ENCODE measurements at regions not wholly inside any gene's neighbourhood (a gene's known extent, or its start where the extent isn't known, plus 50 kb on each side); places are given as distances from the start of the nearest gene placed in this dataset.
A peak's percentile ranks its signal among the peaks of the same experiment; 100 is the strongest.

- ATAC-seq = no peak
- TF ChIP-seq TOX (CRISPR knock-in tag; IDR thresholded peaks at IDR 0.05; ENCODE audit: borderline replicate concordance) (no peak), ZNF565 (CRISPR knock-in tag; conservative IDR thresholded peaks at IDR 0.05; ENCODE audit: low read depth) (no peak)
These were observed 64.3 kb downstream of the NIBAN1 start for GRCh38 chr1:184910005-184910404.

DNA sequence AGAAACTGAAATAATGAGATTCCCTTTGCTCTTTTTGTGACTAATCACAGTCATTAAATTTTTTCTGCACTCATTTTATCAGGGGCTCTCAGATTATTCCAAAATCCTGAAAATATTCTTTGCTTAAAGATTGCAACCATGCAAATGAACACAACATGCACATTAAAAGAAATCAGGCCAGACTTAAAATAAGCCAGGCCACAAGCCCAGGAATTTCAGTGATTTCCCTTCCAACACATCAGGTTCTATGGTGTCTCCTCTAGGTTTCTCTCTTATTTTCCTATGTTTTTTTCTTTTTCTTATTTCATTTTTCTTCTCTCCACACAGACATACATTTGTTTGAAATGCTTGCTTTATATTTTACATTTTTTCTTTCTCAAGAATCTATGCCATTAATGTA is 65.3 kb downstream of the NIBAN1 start:
- no peak for TF ChIP-seq TCF4 (CRISPR knock-in tag; IDR thresholded peaks at IDR 0.05; ENCODE audit: borderline replicate concordance)
- no peak for TF ChIP-seq RARB (CRISPR knock-in tag; IDR thresholded peaks at IDR 0.05)
- TF ChIP-seq, protein P1, sequence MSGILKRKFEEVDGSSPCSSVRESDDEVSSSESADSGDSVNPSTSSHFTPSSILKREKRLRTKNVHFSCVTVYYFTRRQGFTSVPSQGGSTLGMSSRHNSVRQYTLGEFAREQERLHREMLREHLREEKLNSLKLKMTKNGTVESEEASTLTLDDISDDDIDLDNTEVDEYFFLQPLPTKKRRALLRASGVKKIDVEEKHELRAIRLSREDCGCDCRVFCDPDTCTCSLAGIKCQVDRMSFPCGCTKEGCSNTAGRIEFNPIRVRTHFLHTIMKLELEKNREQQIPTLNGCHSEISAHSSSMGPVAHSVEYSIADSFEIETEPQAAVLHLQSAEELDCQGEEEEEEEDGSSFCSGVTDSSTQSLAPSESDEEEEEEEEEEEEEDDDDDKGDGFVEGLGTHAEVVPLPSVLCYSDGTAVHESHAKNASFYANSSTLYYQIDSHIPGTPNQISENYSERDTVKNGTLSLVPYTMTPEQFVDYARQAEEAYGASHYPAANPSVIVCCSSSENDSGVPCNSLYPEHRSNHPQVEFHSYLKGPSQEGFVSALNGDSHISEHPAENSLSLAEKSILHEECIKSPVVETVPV (CRISPR knock-in tag; IDR thresholded peaks at IDR 0.05) = no peak
- TF ChIP-seq ZC3H10 (CRISPR knock-in tag; IDR thresholded peaks at IDR 0.05) = no peak
- no peak for TF ChIP-seq POU6F1 (CRISPR knock-in tag; IDR thresholded peaks at IDR 0.05; ENCODE audit: borderline replicate concordance, low read depth)
- no peak for TF ChIP-seq ISL1 (CRISPR knock-in tag; IDR thresholded peaks at IDR 0.05)
- TF ChIP-seq, protein P2, sequence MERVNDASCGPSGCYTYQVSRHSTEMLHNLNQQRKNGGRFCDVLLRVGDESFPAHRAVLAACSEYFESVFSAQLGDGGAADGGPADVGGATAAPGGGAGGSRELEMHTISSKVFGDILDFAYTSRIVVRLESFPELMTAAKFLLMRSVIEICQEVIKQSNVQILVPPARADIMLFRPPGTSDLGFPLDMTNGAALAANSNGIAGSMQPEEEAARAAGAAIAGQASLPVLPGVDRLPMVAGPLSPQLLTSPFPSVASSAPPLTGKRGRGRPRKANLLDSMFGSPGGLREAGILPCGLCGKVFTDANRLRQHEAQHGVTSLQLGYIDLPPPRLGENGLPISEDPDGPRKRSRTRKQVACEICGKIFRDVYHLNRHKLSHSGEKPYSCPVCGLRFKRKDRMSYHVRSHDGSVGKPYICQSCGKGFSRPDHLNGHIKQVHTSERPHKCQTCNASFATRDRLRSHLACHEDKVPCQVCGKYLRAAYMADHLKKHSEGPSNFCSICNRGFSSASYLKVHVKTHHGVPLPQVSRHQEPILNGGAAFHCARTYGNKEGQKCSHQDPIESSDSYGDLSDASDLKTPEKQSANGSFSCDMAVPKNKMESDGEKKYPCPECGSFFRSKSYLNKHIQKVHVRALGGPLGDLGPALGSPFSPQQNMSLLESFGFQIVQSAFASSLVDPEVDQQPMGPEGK (CRISPR knock-in tag; IDR thresholded peaks at IDR 0.05; ENCODE audit: borderline replicate concordance) = no peak
- no peak for TF ChIP-seq ESRRG (CRISPR knock-in tag; IDR thresholded peaks at IDR 0.05)
- TF ChIP-seq, protein P3, sequence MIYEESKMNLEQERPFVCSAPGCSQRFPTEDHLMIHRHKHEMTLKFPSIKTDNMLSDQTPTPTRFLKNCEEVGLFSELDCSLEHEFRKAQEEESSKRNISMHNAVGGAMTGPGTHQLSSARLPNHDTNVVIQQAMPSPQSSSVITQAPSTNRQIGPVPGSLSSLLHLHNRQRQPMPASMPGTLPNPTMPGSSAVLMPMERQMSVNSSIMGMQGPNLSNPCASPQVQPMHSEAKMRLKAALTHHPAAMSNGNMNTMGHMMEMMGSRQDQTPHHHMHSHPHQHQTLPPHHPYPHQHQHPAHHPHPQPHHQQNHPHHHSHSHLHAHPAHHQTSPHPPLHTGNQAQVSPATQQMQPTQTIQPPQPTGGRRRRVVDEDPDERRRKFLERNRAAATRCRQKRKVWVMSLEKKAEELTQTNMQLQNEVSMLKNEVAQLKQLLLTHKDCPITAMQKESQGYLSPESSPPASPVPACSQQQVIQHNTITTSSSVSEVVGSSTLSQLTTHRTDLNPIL (CRISPR knock-in tag; IDR thresholded peaks at IDR 0.05; ENCODE audit: low read depth) = no peak
- TF ChIP-seq ZNF565 (CRISPR knock-in tag; conservative IDR thresholded peaks at IDR 0.05; ENCODE audit: low read depth) = no peak
- TF ChIP-seq GLIS3 (CRISPR knock-in tag; IDR thresholded peaks at IDR 0.05) = no peak
- TF ChIP-seq, protein P4, sequence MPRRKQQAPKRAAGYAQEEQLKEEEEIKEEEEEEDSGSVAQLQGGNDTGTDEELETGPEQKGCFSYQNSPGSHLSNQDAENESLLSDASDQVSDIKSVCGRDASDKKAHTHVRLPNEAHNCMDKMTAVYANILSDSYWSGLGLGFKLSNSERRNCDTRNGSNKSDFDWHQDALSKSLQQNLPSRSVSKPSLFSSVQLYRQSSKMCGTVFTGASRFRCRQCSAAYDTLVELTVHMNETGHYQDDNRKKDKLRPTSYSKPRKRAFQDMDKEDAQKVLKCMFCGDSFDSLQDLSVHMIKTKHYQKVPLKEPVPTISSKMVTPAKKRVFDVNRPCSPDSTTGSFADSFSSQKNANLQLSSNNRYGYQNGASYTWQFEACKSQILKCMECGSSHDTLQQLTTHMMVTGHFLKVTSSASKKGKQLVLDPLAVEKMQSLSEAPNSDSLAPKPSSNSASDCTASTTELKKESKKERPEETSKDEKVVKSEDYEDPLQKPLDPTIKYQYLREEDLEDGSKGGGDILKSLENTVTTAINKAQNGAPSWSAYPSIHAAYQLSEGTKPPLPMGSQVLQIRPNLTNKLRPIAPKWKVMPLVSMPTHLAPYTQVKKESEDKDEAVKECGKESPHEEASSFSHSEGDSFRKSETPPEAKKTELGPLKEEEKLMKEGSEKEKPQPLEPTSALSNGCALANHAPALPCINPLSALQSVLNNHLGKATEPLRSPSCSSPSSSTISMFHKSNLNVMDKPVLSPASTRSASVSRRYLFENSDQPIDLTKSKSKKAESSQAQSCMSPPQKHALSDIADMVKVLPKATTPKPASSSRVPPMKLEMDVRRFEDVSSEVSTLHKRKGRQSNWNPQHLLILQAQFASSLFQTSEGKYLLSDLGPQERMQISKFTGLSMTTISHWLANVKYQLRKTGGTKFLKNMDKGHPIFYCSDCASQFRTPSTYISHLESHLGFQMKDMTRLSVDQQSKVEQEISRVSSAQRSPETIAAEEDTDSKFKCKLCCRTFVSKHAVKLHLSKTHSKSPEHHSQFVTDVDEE (CRISPR knock-in tag; IDR thresholded peaks at IDR 0.05) = no peak
- TF ChIP-seq SNAI2 (CRISPR knock-in tag; IDR thresholded peaks at IDR 0.05) = no peak
- TF ChIP-seq BACH2 (CRISPR knock-in tag; IDR thresholded peaks at IDR 0.05; ENCODE audit: borderline replicate concordance) = no peak
- TF ChIP-seq OSR1 (CRISPR knock-in tag; IDR thresholded peaks at IDR 0.05) = no peak
- ATAC-seq = peak; percentile 58

GRCh38 chr1:184908506-184908905 is 65.8 kb downstream of the NIBAN1 start:
- no peak for ATAC-seq

More at GRCh38 chr1:184908506-184908905, 65.8 kb downstream of the NIBAN1 start:
- no peak for TF ChIP-seq SNAI2 (CRISPR knock-in tag; IDR thresholded peaks at IDR 0.05)
- no peak for TF ChIP-seq ESRRG (CRISPR knock-in tag; IDR thresholded peaks at IDR 0.05)
- TF ChIP-seq, protein P4 (CRISPR knock-in tag; IDR thresholded peaks at IDR 0.05) = no peak
- TF ChIP-seq, protein P1 (CRISPR knock-in tag; IDR thresholded peaks at IDR 0.05) = no peak
- no peak for TF ChIP-seq ZNF8 (CRISPR knock-in tag; IDR thresholded peaks at IDR 0.05)
- TF ChIP-seq PPARA (CRISPR knock-in tag; IDR thresholded peaks at IDR 0.05; ENCODE audit: borderline replicate concordance) = no peak
- no peak for TF ChIP-seq TCF4 (CRISPR knock-in tag; IDR thresholded peaks at IDR 0.05; ENCODE audit: borderline replicate concordance)
- TF ChIP-seq ZC3H10 (CRISPR knock-in tag; IDR thresholded peaks at IDR 0.05) = no peak
- TF ChIP-seq OSR1 (CRISPR knock-in tag; IDR thresholded peaks at IDR 0.05) = no peak
- no peak for TF ChIP-seq ZNF565 (CRISPR knock-in tag; conservative IDR thresholded peaks at IDR 0.05; ENCODE audit: low read depth)
- TF ChIP-seq RARB (CRISPR knock-in tag; IDR thresholded peaks at IDR 0.05) = no peak
- TF ChIP-seq, protein P2 (CRISPR knock-in tag; IDR thresholded peaks at IDR 0.05; ENCODE audit: borderline replicate concordance) = no peak
- no peak for TF ChIP-seq BACH2 (CRISPR knock-in tag; IDR thresholded peaks at IDR 0.05; ENCODE audit: borderline replicate concordance)

Data from SK-N-SH treated with all-trans-retinoic acid at 6 μM for 48 hours (cell line).